Mammary epithelial cell (primary cell): ENCODE measurements at regions not wholly inside any gene's neighbourhood (a gene's known extent, or its start where the extent isn't known, plus 50 kb on each side); places are given as distances from the start of the nearest gene placed in this dataset.

ENCODE experiments used
- CTCF ChIP-seq, 2 donors: IDR thresholded peaks in 1 of 2; conservative IDR thresholded peaks in 1 of 2; 2 replicates each; pipeline ENCODE4 v1.5.1; 2011 to 2012; ENCODE audit warnings: inconsistent platforms in 2 of 2, low read length in 2 of 2, mild to moderate bottlenecking in 2 of 2, control low read depth in 1 of 2, low read depth in 1 of 2; ENCODE audit not compliant: insufficient read depth in 1 of 2; ENCODE audit errors: extremely low read depth in 1 of 2
- EZH2 ChIP-seq: IDR thresholded peaks from 2 replicates; pipeline ENCODE4 v1.6.1; 2012; ENCODE audit warnings: low read length, inconsistent platforms, borderline replicate concordance

DNA sequence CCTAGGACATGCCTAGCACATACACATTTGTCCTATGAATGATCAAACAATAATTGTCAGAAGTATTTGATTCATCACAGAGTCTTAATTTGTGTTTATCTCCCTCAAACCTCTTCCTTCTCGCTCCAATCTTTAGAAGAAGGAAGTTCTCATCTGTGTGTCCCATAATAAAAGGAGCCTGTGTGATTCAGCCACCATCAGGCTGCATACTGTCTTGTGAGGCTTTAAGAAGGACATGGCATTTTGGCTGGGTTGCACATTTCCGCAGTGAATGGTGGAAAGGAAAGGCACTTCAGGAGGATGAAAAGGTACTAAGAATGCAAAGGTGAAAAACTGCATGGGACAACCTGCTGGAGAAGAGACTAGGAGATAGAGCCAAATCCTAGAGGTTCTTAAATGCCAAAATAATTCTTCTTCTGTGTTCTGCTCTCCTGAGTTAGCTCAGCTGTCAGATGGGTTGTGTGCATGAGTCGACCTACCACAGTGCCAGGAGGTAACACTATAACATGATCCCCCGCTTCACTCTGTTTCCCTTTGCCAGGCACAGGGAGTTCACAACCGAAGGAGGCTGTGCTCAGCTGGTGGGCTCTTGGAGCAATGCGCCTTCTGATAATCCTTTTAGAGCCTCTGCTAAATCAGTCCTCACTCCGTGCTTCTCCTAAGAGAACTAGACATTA, 120.1 kb downstream of the IRS1 start:
- TF ChIP-seq CTCF (conservative IDR thresholded peaks at IDR 0.05 in 1 of 2, IDR thresholded peaks at IDR 0.05 in 1 of 2; ENCODE audit: extremely low read depth in 1 of 2, insufficient read depth in 1 of 2, low read depth in 1 of 2, low read length in 2 of 2) (no peak), EZH2 (no peak)
